Lower leg skin (tissue), 4 donors: ENCODE measurements at regions not wholly inside any gene's neighbourhood (a gene's known extent, or its start where the extent isn't known, plus 50 kb on each side); places are given as distances from the start of the nearest gene placed in this dataset.
"Not testable (repeated sequence)": the region's sequence is repeated elsewhere in the genome, so short reads cannot be mapped to it uniquely, and the experiment has no call there.

ENCODE experiments used
- DNase-seq, 2 donors: peaks; one replicate each; pipeline ENCODE4 v3.0.0-alpha.2; 2019; ENCODE audit warnings: low spot score in 2 of 2
- H3K4me3 ChIP-seq: fragments of 200-600 bp; sonication (generic); 2 replicates; pipeline ENCODE4 v1.5.1; 2017; ENCODE audit warnings: mild to moderate bottlenecking, low read depth; ENCODE audit not compliant: poor library complexity, severe bottlenecking
- POLR2A ChIP-seq, 2 donors: fragments of 450-650 bp; IDR thresholded peaks; one replicate each; pipeline ENCODE4 v1.6.1; 2016 to 2017; ENCODE audit warnings: antibody characterized with exemption in 2 of 2, mild to moderate bottlenecking in 1 of 2, moderate library complexity in 1 of 2
- WGBS, 2 donors: methylation state at CpG; one replicate each; pipeline ENCODE4 v1.1.5; 2018; 5-methylcytosine and 5-hydroxymethylcytosine counted together
- intact Hi-C: fragments of 100-400 bp; cut with DNase I; formaldehyde crosslinking; loops from one replicate; pipeline ENCODE4 v1.15.0; 2023; ENCODE audit warnings: low total_unique reads
- TF ChIP-seq, protein P1 (sequence below), 3 donors: fragments of 450-650 bp; IDR thresholded peaks; one replicate each; pipeline ENCODE4 v1.5.1; 2016; ENCODE audit warnings: antibody characterized with exemption in 3 of 3, mild to moderate bottlenecking in 3 of 3, moderate library complexity in 2 of 3

DNA sequence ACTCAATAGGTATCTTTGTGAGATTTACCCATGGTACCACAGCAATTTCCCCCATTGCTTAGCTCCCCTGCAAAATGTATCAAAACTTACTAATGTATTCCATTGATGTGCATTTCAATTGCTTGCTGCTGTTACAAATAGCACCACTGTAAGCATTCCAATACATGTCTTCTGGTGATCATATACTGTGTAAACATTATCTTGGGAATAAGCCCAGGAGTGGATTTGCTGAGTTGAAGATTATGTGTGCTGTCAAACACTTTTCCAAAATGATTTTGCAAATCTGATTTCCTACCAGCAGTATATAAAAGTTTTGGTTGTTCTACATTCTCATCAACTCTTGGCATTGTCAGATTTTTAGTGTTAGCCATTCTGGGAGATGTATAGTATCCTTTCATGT, 141.0 kb upstream of the KCTD3 start:
- intact Hi-C loops: no loop called here
- no peak overlapping the region for H3K4me3 ChIP-seq
- TF ChIP-seq, protein P1, sequence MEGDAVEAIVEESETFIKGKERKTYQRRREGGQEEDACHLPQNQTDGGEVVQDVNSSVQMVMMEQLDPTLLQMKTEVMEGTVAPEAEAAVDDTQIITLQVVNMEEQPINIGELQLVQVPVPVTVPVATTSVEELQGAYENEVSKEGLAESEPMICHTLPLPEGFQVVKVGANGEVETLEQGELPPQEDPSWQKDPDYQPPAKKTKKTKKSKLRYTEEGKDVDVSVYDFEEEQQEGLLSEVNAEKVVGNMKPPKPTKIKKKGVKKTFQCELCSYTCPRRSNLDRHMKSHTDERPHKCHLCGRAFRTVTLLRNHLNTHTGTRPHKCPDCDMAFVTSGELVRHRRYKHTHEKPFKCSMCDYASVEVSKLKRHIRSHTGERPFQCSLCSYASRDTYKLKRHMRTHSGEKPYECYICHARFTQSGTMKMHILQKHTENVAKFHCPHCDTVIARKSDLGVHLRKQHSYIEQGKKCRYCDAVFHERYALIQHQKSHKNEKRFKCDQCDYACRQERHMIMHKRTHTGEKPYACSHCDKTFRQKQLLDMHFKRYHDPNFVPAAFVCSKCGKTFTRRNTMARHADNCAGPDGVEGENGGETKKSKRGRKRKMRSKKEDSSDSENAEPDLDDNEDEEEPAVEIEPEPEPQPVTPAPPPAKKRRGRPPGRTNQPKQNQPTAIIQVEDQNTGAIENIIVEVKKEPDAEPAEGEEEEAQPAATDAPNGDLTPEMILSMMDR (IDR thresholded peaks at IDR 0.05): no peak
- TF ChIP-seq POLR2A (IDR thresholded peaks at IDR 0.05): no peak
- no peak for DNase-seq

DNA sequence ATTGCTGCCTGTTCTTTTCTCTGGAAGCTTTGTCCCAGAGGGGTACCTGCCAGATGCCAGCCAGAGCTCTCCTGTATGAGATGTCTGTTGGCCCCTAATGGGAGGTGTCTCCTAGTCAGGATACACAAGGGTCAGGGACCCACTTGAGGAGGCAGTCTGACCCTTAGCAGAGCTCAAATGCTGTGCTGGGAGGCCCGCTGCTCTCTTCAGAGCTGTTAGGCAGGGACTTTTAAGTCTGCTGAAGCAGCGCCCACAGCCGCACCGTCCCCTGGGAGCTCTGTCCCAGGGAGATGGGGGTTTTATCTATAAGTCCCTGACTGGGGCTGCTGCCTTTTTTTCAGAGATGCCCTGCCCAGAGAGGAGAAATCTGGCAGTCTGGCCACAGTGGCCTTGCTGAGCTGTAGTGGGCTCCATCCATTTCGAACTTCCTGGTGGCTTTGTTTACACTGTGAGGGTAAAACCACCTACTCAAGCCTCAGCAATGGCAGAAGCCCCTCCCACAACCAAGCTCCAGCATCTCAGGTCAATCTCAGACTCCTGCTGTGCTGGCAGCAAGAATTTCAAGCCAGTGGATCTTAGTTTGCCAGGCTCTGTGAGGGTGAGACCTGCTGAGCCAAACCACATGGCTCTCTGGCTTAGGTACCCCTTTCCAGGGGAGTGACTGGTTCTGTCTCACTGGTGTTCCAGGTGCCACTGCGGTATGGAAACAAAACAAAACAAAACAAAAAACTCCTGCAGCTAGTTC, 134.4 kb upstream of the KCTD3 start:
- DNase-seq, intact Hi-C loops, H3K4me3 ChIP-seq: not testable (repeated sequence)
- 81 to 87% methylated on average over 6 of the region's 6 CpGs for WGBS, 2 donors

DNA sequence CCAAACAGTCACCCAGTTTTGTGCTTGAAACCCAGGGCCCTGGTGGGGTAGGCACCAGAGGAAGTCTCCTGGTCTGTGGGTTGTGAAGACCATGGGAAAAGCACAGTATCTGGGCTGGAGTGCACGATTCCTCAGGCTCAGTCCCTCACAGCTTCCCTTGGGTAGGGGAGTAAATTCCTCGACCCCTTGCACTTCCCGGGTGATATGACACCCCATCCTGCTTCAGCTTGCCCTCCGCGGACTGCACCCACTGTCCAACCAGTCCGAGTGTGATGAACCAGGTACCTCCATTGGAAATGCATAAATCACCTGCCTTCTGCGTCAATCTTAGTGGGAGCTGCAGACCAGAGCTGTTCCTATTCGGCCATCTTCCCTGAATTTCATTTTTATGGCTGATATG, 133.9 kb upstream of the KCTD3 start:
- no peak for DNase-seq
- TF ChIP-seq, protein P1 (IDR thresholded peaks at IDR 0.05): no peak
- TF ChIP-seq POLR2A (IDR thresholded peaks at IDR 0.05): no peak
- 86 to 87% methylated on average over 8 of the region's 8 CpGs for WGBS, 2 donors
- no peak overlapping the region for H3K4me3 ChIP-seq
- intact Hi-C loops: no loop called here

DNA sequence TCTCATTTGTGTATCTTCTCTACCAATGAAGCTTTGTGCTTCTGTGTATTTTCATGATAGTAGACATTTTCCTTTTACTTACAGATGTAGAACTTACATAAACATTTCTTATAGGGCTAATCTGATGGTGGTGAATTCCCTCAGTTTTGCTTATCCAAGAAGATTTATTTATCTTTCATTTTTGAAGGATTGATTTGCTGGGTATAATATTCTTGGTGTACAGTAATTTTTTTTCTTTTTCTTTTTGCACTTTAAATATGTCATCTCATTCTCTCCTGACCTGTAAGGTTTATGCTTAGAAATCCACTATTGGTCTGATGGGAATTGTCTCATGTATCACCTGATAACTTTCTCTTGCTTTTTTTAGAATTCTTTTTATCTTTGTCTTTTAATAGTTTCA, 127.6 kb upstream of the KCTD3 start:
- DNase-seq: no peak
- no peak for TF ChIP-seq POLR2A (IDR thresholded peaks at IDR 0.05)
- intact Hi-C loops: no loop called here
- no peak overlapping the region for H3K4me3 ChIP-seq

DNA sequence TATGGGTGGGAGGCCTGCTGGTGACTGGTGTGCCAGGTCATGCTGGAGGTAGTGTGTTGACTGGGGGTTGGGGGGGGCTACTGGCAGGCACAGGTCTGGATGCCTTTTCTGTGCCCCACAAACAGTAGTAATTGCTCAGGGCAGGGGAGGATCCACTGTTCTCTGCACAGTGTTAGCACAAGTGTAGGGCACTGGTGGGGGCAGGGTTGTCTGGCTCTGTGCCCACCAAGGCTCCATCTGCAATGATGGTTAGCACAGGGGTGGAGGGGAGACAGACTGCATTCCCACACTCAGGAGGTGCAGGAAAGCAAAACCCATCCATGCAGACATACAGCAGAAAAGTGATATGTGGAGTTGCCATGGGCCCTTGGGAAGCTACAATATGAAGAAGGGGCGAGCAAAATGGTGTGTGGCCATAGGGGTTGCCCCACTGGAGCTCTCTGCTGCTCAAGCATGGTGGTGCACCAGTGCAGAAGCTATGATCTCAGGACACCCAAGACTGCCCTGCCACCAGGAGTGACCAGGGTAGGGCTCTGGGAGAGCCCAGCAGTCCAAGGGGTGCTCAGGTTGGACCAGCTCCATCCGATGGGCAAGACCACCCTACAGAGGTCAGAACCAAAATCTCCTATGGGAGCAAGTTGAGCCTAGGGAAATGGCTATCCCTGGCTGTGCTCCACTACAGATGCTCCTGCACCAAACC, 122.2 kb upstream of the KCTD3 start:
- DNase-seq: no peak
- no peak overlapping the region for H3K4me3 ChIP-seq
- WGBS, 2 donors: 92 to 95% methylated on average over 2 of the region's 2 CpGs
- no peak for TF ChIP-seq POLR2A (IDR thresholded peaks at IDR 0.05)
- TF ChIP-seq, protein P1 (IDR thresholded peaks at IDR 0.05): no peak
- intact Hi-C loops: no loop called here

DNA sequence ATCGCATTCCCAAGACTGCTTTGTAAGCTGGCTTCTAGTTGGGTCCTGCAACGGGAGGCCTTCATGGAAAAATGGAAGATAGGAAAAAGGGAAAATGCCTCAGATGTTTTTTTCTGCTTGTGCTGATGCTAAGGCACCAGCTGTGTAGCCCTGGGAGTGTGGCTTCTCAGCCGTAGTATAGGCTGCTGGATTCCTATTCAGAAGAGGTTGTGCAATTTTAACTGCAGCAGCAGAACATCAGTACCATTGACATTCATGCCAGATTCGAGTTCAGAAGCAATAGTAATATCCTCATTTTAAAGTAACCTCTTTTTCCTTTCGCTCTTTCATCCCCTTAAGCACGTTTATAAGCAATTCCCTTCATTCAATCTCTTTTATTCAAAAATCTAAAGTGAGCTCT, 119.1 kb upstream of the KCTD3 start:
- WGBS, 2 donors: 75 to 80% methylated on average over 6 of the region's 6 CpGs
- intact Hi-C loops, DNase-seq, H3K4me3 ChIP-seq: not testable (repeated sequence)

DNA sequence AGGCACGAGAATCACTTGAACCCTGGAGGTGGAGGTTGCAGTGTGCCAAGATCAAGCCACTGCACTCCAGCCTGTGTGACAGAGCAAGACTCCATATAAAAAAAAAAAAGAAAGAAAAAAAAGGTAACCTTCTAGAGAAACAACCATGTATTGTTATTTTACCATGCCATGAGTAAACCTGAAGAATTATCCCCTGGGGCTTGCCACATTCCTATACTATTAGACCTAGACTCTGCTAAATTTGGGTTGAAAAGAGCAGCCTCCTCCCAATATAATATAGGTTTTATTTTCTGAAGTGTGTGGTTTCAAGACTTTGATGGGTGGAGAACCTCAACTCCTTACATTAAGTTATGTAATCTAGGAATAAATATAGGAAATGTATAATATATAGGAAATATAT, 118.0 kb upstream of the KCTD3 start:
- 55 to 58% methylated on average over 1 of the region's 1 CpG for WGBS, 2 donors

DNA sequence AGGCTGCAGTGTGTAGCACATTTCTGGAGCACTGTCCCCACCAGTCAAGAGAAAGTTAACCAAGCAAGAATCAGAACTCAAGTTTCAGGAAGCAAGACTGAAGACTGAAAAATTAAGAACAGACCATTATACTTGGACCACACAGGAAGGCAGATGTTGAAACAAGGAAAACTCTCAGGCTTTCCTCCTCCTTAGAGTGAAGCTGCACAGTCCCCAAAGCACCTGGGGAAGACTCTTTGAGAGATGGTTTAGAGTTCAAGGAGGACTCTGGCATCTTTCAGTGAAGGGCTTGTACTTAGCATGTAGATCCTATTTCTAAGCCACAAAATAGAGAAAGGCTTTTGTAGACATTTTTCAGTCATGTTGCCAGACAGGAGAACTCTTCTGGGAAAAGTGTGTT, 113.7 kb upstream of the KCTD3 start:
- DNase-seq: no peak
- TF ChIP-seq, protein P1 (IDR thresholded peaks at IDR 0.05): no peak
- TF ChIP-seq POLR2A (IDR thresholded peaks at IDR 0.05): no peak
- H3K4me3 ChIP-seq: no peak overlapping the region
- intact Hi-C loops: no loop called here

More for the DNA sequence above, 118.0 kb upstream of the KCTD3 start:
- H3K4me3 ChIP-seq, intact Hi-C loops, DNase-seq: not testable (repeated sequence)
